OCI-LY1 (cell line): ENCODE measurements at regions not wholly inside any gene's neighbourhood (a gene's known extent, or its start where the extent isn't known, plus 50 kb on each side); places are given as distances from the start of the nearest gene placed in this dataset.

Experiments
- CTCF ChIP-seq: fragments of 200-600 bp; sonication (generic), shearing (Covaris generic); IDR thresholded peaks from 2 replicates; pipeline ENCODE4 v1.5.1; 2017; ENCODE audit warnings: mild to moderate bottlenecking, antibody characterized with exemption, low read length, moderate library complexity, mixed read lengths
- EZH2 ChIP-seq: fragments of 200-600 bp; sonication (generic), shearing (Covaris generic); IDR thresholded peaks from 2 replicates; pipeline ENCODE4 v1.8.0; 2017; ENCODE audit warnings: borderline replicate concordance, mixed run types, mild to moderate bottlenecking, antibody characterized with exemption, low read length, moderate library complexity, mixed read lengths

- TF ChIP-seq EZH2 (no peak), CTCF (no peak)
These were observed 247.9 kb upstream of the BMP2 start for GRCh38 chr20:6519556-6519955.
